ENCODE measurements at regions not wholly inside any gene's neighbourhood (a gene's known extent, or its start where the extent isn't known, plus 50 kb on each side); places are given as distances from the start of the nearest gene placed in this dataset.

GRCh38 chr17:54085934-54086333 is 263.2 kb downstream of the KIF2B start:
- H3K79me1 ChIP-seq (ENCODE audit: low read depth in 1 of 2, low read length in 2 of 2) = no peaks in the 10 kb centered on the region
- ATAC-seq (ENCODE audit: low read depth) (no peak), DNase-seq (no peak)
- intact Hi-C loops (cut with micrococcal nuclease) (no loop called here), dilution Hi-C loops (cut with HindIII; ENCODE audit: low sequenced_read_pairs, unreplicated experiment) (no loop called here), in situ Hi-C loops (cut with MboI; ENCODE audit: low sequenced_read_pairs) (no loop called here)
- H3K14ac ChIP-seq (replicated peaks; ENCODE audit: low read depth, low read length) = no peak overlapping the region
- no peak overlapping the region for H3K4me2 ChIP-seq (ENCODE audit: low read depth, low read length)
- POLR2A ChIA-PET (ENCODE audit: unreplicated experiment) = no interaction called here
- H4K20me1 ChIP-seq (ENCODE audit: insufficient read depth, low read length) = no peaks in the 10 kb centered on the region
- no peaks in the 10 kb centered on the region for H3K36me3 ChIP-seq (ENCODE audit: control insufficient read depth, insufficient read depth, low read length)
- H2BK120ac ChIP-seq (ENCODE audit: low read depth, low read length) = no peak overlapping the region
- no peak overlapping the region for H2BK15ac ChIP-seq (ENCODE audit: low read depth, low read length)
- H3K23ac ChIP-seq (ENCODE audit: low read depth, low read length) = no peak overlapping the region
- H2BK5ac ChIP-seq (ENCODE audit: low read depth, low read length, poor library complexity, severe bottlenecking) = no peak overlapping the region
- no peak overlapping the region for H2AFZ ChIP-seq (replicated peaks; ENCODE audit: low read length, poor library complexity)
- H3K4me1 ChIP-seq (ENCODE audit: control insufficient read depth, insufficient read depth, low read length) = no peaks in the 10 kb centered on the region
- H3K9ac ChIP-seq (ENCODE audit: low read depth, low read length) = no peak overlapping the region
- H2BK20ac ChIP-seq (ENCODE audit: low read depth, low read length) = no peak overlapping the region
- no peak overlapping the region for H2AK9ac ChIP-seq (replicated peaks; ENCODE audit: low read depth, low read length, poor library complexity)
- no peak for TF ChIP-seq CEBPB (IDR thresholded peaks at IDR 0.05; ENCODE audit: low read depth, low read length)
- TF ChIP-seq CHD1 (IDR thresholded peaks at IDR 0.05; ENCODE audit: low read depth, low read length) = no peak
- TF ChIP-seq NFE2L2 (IDR thresholded peaks at IDR 0.05; ENCODE audit: low read depth, low read length) = no peak
- TF ChIP-seq FOS (IDR thresholded peaks at IDR 0.05; ENCODE audit: low read depth, low read length) = no peak
- TF ChIP-seq RCOR1 (IDR thresholded peaks at IDR 0.05; ENCODE audit: insufficient replicate concordance, low read length) = no peak
- no peak for TF ChIP-seq POLR2A (IDR thresholded peaks at IDR 0.05; ENCODE audit: low read depth, low read length)
- H3K18ac ChIP-seq (ENCODE audit: low read depth, low read length) = no peak overlapping the region
- CTCF ChIA-PET = no interaction called here
- H4K5ac ChIP-seq (ENCODE audit: low read depth, low read length) = no peak overlapping the region
- BruUV-seq (replicated peaks) = no TSS peak
- H3K56ac ChIP-seq (ENCODE audit: extremely low read depth, insufficient read depth, low read length) = no peak overlapping the region
- no peak overlapping the region for H2AK5ac ChIP-seq (ENCODE audit: low read depth, low read length)
- H4K8ac ChIP-seq (ENCODE audit: low read depth in 2 of 2, low read length in 2 of 2) = no peak overlapping the region
- no peak overlapping the region for H3K4me3 ChIP-seq (ENCODE audit: insufficient read depth, low read depth, low read length)
- peaks cover 4% of the 10 kb centered on the region; the same call in 1 of the 2 replicates for H3K9me3 ChIP-seq (ENCODE audit: control insufficient read depth, insufficient read depth, low read length)
- H3K9me1 ChIP-seq (ENCODE audit: insufficient read depth, low read length) = no peaks in the 10 kb centered on the region
- H3K27ac ChIP-seq (ENCODE audit: insufficient read depth, low read length) = no peak overlapping the region
- no CpG with 5 or more reads among the region's 5 CpGs for WGBS, 2 experiments (ENCODE audit: extremely low coverage in 2 of 2, insufficient read length in 1 of 2)
- no peak overlapping the region for H3K4ac ChIP-seq (ENCODE audit: low read depth, low read length)
- H4K91ac ChIP-seq (ENCODE audit: insufficient read depth, low read depth, low read length) = no peak overlapping the region
- no peaks in the 10 kb centered on the region for H3K27me3 ChIP-seq (ENCODE audit: control insufficient read depth, insufficient read depth, low read length)

Data from IMR-90 (cell line).